Spleen (tissue), 11 donors: ENCODE measurements at regions not wholly inside any gene's neighbourhood (a gene's known extent, or its start where the extent isn't known, plus 50 kb on each side); places are given as distances from the start of the nearest gene placed in this dataset.
"Not testable (repeated sequence)": the region's sequence is repeated elsewhere in the genome, so short reads cannot be mapped to it uniquely, and the experiment has no call there.

Source experiments
- DNase-seq: peaks from one replicate; pipeline ENCODE4 v3.0.0-alpha.2; 2020
- H3K27ac ChIP-seq, 8 donors: fragments of 200-600 bp; sonication (generic) in 7 of 8; 1 replicate in 4 of 8; 2 replicates in 4 of 8; pipeline versions ENCODE4 v1.5.0 to v1.8.0; 2016 to 2021; ENCODE audit warnings: inconsistent platforms in 4 of 8, mild to moderate bottlenecking in 4 of 8, moderate library complexity in 1 of 8
- H3K27me3 ChIP-seq, 7 donors: fragments of 200-600 bp; sonication (generic) in 6 of 7; replicated peaks in 1 of 7; 1 replicate in 4 of 7; 2 replicates in 3 of 7; pipeline versions ENCODE4 v1.5.0 to v1.8.0; 2016 to 2021; ENCODE audit warnings: inconsistent platforms in 3 of 7, mild to moderate bottlenecking in 1 of 7
- H3K36me3 ChIP-seq, 6 donors: fragments of 200-600 bp; sonication (generic) in 5 of 6; 1 replicate in 4 of 6; 2 replicates in 2 of 6; pipeline versions ENCODE4 v1.5.0 to v1.8.0; 2016 to 2021; ENCODE audit warnings: inconsistent platforms in 2 of 6
- H3K4me1 ChIP-seq, 6 donors: fragments of 200-600 bp; sonication (generic) in 5 of 6; 1 replicate in 3 of 6; 2 replicates in 3 of 6; pipeline versions ENCODE4 v1.5.0 to v1.8.0; 2016 to 2021; ENCODE audit warnings: inconsistent platforms in 3 of 6
- H3K4me3 ChIP-seq, 8 donors: fragments of 200-600 bp; sonication (generic) in 7 of 8; 1 replicate in 4 of 8; 2 replicates in 4 of 8; pipeline versions ENCODE4 v1.5.0 to v1.8.0; 2016 to 2021; ENCODE audit warnings: inconsistent platforms in 4 of 8, mild to moderate bottlenecking in 4 of 8, moderate library complexity in 2 of 8
- H3K9me3 ChIP-seq, 8 donors: fragments of 200-600 bp; sonication (generic) in 7 of 8; 1 replicate in 4 of 8; 2 replicates in 4 of 8; pipeline versions ENCODE4 v1.5.0 to v1.8.0; 2016 to 2021; ENCODE audit warnings: inconsistent platforms in 4 of 8
- POLR2A ChIP-seq, 3 donors: fragments of 450-650 bp; IDR thresholded peaks; one replicate each; pipeline ENCODE4 v1.5.1; 2017; ENCODE audit warnings: antibody characterized with exemption in 3 of 3, mild to moderate bottlenecking in 1 of 3
- POLR2AphosphoS5 ChIP-seq, 3 donors: sonication (generic); formaldehyde crosslinking; IDR thresholded peaks; one replicate each; pipeline ENCODE4 v1.5.1; 2017; ENCODE audit warnings: antibody characterized with exemption in 3 of 3
- WGBS, 5 donors: extraction: QIAGEN DNeasy Blood & Tissue Kit in 3 of 5; methylation state at CpG; one replicate each; pipeline versions ENCODE4 v1.1.5 to v1.1.7; 2013 to 2018; 5-methylcytosine and 5-hydroxymethylcytosine counted together
- intact Hi-C: fragments of 100-400 bp; cut with DNase I; formaldehyde crosslinking; loops from one replicate; pipeline ENCODE4 v1.15.0; 2023; ENCODE audit warnings: low total_unique reads
- TF ChIP-seq, protein P1 (sequence below), 11 experiments: fragments of 200-600 bp in 7 of 11; fragments of 450-650 bp in 4 of 11; sonication (generic) in 4 of 11; IDR thresholded peaks in 8 of 11; conservative IDR thresholded peaks in 3 of 11; 1 replicate in 7 of 11; 2 replicates in 4 of 11; pipeline versions ENCODE4 v1.4.0 to v1.8.0; 2016 to 2021; ENCODE audit warnings: antibody characterized with exemption in 11 of 11, inconsistent platforms in 4 of 11, mild to moderate bottlenecking in 1 of 11
- donor health status: healthy with polysubstance abuse.
- donor health status: DM: no; HTN: no; CAD: no; lungs with moderate emphysema.
- donor health status: DM: no; HTN: no; CAD: no.
- donor health status: Bipolar disorder and iron deficiency.
- donor health status: healthy.
- donor health status: DM: no; HTN: no; CAD: no.
- donor health status: DM: yes; HTN: yes; CAD: no.

DNA sequence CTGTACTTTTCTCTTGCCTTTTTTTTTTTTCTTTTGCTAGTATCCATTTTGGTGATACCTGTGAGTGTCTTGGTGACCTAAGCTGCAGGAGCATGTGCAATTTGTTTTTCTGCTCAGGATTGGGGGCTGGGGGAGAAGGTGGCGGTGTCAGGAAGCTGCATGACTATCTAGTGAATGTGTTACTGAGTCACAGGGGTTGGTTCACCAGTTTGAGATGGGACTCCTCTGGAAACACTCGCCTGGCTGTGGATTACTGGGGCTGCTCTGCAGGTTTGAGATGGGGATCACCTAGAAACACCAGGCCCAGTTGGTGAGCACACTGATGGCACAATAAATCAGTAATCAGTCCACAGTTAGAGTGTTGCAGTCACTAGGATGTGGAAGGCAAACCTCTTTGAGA is 447.9 kb downstream of the SPATA31D1 start:
- Histone ChIP-seq H3K27me3 (no peaks in the 10 kb centered on the region), H3K4me1 (no peaks in the 10 kb centered on the region), H3K9me3 (peaks cover 2 to 72% (median 41%) of the 10 kb centered on the region in 8 donors), H3K36me3 (no peaks in the 10 kb centered on the region), H3K27ac (no peak overlapping the region), H3K4me3 (no peak overlapping the region)
- no peak for TF ChIP-seq POLR2AphosphoS5 (IDR thresholded peaks at IDR 0.05)
- WGBS, 5 donors = 75 to 95% (median 82%) methylated on average over 2 of the region's 2 CpGs
- intact Hi-C loops = no loop called here
- no peak for DNase-seq

DNA sequence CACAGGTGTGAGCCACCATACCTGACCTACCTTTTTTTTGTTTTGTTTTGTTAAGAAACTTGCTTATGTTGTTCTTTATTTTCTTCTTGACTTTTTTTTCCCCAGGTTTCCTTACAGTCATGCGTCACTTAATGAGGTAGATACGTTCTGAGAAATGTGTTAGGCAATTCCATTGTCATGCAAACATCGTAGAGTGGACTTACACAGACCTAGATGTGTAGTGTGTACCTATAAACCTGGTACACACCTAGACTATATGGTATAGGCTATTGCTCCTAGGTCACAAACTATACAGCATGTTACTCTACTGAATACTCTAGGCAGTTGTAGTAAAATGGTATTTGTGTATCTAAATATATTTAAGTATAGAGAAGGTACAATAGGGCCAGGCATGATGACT is 448.6 kb downstream of the SPATA31D1 start:
- H3K27ac ChIP-seq, H3K36me3 ChIP-seq, DNase-seq, intact Hi-C loops, H3K27me3 ChIP-seq, H3K4me1 ChIP-seq, H3K4me3 ChIP-seq: not testable (repeated sequence)
- peaks cover 2 to 71% (median 45%) of the 10 kb centered on the region in 8 donors for H3K9me3 ChIP-seq
- 84 to 97% (median 90%) methylated on average over 3 of the region's 3 CpGs for WGBS, 5 donors

DNA sequence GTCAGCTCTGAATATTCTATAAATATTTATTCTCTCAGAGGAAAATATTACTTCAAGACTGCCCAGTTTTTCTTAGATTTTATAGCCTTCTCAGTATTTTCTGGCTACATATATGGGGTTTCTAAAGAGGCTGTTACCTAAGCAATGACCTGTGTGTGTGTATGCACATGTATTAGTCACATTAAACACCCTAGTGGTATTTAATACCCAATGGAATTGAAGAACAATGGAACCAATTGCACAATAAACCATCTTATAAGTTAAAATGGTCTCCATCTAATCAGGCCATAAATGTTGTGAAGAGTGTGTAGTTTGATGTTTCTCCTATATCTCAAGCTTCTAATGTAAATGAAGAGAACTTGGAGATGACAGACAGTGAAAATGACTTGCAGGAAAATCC is 450.0 kb downstream of the SPATA31D1 start:
- Histone ChIP-seq H3K27me3 (no peaks in the 10 kb centered on the region), H3K4me3 (no peak overlapping the region), H3K27ac (no peak overlapping the region), H3K9me3 (peaks cover 2 to 61% (median 48%) of the 10 kb centered on the region in 8 donors), H3K4me1 (no peaks in the 10 kb centered on the region), H3K36me3 (no peaks in the 10 kb centered on the region)
- TF ChIP-seq, protein P1, sequence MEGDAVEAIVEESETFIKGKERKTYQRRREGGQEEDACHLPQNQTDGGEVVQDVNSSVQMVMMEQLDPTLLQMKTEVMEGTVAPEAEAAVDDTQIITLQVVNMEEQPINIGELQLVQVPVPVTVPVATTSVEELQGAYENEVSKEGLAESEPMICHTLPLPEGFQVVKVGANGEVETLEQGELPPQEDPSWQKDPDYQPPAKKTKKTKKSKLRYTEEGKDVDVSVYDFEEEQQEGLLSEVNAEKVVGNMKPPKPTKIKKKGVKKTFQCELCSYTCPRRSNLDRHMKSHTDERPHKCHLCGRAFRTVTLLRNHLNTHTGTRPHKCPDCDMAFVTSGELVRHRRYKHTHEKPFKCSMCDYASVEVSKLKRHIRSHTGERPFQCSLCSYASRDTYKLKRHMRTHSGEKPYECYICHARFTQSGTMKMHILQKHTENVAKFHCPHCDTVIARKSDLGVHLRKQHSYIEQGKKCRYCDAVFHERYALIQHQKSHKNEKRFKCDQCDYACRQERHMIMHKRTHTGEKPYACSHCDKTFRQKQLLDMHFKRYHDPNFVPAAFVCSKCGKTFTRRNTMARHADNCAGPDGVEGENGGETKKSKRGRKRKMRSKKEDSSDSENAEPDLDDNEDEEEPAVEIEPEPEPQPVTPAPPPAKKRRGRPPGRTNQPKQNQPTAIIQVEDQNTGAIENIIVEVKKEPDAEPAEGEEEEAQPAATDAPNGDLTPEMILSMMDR (IDR thresholded peaks at IDR 0.05 in 8 of 11, conservative IDR thresholded peaks at IDR 0.05 in 3 of 11) = no peak
- TF ChIP-seq POLR2AphosphoS5 (IDR thresholded peaks at IDR 0.05) (no peak), POLR2A (IDR thresholded peaks at IDR 0.05) (no peak)
- intact Hi-C loops = no loop called here
- DNase-seq = no peak

DNA sequence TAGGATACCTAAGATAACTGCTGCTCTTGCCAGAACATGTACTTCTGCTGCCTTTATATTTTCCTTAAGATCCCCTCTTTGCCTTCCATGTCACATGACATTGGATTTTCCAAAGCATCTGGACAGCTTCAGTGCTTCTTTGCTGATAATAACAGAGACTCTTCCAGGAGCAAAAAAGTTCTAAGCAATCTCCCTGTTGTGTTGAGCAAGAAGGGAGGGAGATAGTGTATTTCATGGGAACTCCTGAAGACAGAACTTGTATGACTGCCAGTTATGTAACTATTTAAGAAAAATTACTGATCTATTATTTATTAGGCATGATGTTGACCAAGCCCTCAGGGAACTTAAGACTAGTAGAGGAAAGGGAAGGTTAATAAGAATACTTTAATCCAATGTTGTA is 454.7 kb downstream of the SPATA31D1 start:
- H3K27me3 ChIP-seq = no peaks in the 10 kb centered on the region
- intact Hi-C loops = no loop called here
- no peak for DNase-seq
- no peaks in the 10 kb centered on the region for H3K4me1 ChIP-seq
- H3K4me3 ChIP-seq = no peak overlapping the region
- TF ChIP-seq POLR2A (IDR thresholded peaks at IDR 0.05) (no peak), POLR2AphosphoS5 (IDR thresholded peaks at IDR 0.05) (no peak)
- TF ChIP-seq, protein P1 (IDR thresholded peaks at IDR 0.05 in 8 of 11, conservative IDR thresholded peaks at IDR 0.05 in 3 of 11) = no peak
- H3K36me3 ChIP-seq = no peaks in the 10 kb centered on the region
- peaks cover 7 to 56% (median 50%) of the 10 kb centered on the region in 8 donors for H3K9me3 ChIP-seq
- H3K27ac ChIP-seq = no peak overlapping the region

DNA sequence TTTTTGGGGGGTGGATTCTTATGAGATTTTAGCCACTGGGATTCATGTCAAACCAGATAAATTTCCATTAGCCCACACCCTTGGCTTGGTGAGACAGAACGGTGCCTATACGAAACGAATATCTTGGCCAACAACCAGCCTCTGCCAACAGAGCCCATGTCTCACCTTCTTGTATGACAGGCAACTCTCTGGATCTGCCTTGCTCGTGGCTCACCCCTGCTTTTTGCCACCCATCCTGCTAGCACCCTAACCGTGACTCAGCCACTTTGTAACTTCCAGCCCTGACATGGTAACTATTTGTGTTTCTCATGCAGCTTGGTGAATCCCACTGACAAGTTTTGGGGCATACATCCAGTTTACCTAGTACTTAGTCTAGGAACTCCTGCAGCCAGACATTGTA is 457.0 kb downstream of the SPATA31D1 start:
- Histone ChIP-seq H3K27me3 (no peaks in the 10 kb centered on the region), H3K36me3 (no peaks in the 10 kb centered on the region), H3K4me1 (no peaks in the 10 kb centered on the region), H3K27ac (no peak overlapping the region), H3K9me3 (peaks cover 5 to 52% (median 35%) of the 10 kb centered on the region in 8 donors), H3K4me3 (no peak overlapping the region)
- DNase-seq = no peak
- 80 to 91% (median 84%) methylated on average over 5 of the region's 5 CpGs for WGBS, 5 donors
- no peak for TF ChIP-seq POLR2A (IDR thresholded peaks at IDR 0.05)
- TF ChIP-seq, protein P1 (IDR thresholded peaks at IDR 0.05 in 8 of 11, conservative IDR thresholded peaks at IDR 0.05 in 3 of 11) = no peak
- intact Hi-C loops = no loop called here
